ENCODE measurements at regions not wholly inside any gene's neighbourhood (a gene's known extent, or its start where the extent isn't known, plus 50 kb on each side); places are given as distances from the start of the nearest gene placed in this dataset.
"Not testable (repeated sequence)": the region's sequence is repeated elsewhere in the genome, so short reads cannot be mapped to it uniquely, and the experiment has no call there.

- H3K9ac ChIP-seq (ENCODE audit: low read depth, low read length); H3K27ac ChIP-seq (ENCODE audit: low read length); H3K9me3 ChIP-seq (ENCODE audit: insufficient read depth, low read depth, low read length); H3K4me3 ChIP-seq (ENCODE audit: low read length); H3K27me3 ChIP-seq (ENCODE audit: insufficient read depth, low read length); H3K36me3 ChIP-seq (ENCODE audit: insufficient read depth, low read depth, low read length); H3K4me1 ChIP-seq (ENCODE audit: insufficient read depth, low read length): not testable (repeated sequence)
These were observed 101.8 kb downstream of the TBX20 start for GRCh38 chr7:35152059-35152458.

- not testable (repeated sequence) for H3K27ac ChIP-seq (ENCODE audit: low read length); H3K9ac ChIP-seq (ENCODE audit: low read depth, low read length); H3K9me3 ChIP-seq (ENCODE audit: insufficient read depth, low read depth, low read length); H3K4me1 ChIP-seq (ENCODE audit: insufficient read depth, low read length); H3K4me3 ChIP-seq (ENCODE audit: low read length); H3K36me3 ChIP-seq (ENCODE audit: insufficient read depth, low read depth, low read length); H3K27me3 ChIP-seq (ENCODE audit: insufficient read depth, low read length)
These were observed 105.9 kb downstream of the TBX20 start for GRCh38 chr7:35148030-35148429.

- not testable (repeated sequence) for H3K9me3 ChIP-seq (ENCODE audit: insufficient read depth, low read depth, low read length); H3K36me3 ChIP-seq (ENCODE audit: insufficient read depth, low read depth, low read length); H3K27me3 ChIP-seq (ENCODE audit: insufficient read depth, low read length); H3K4me1 ChIP-seq (ENCODE audit: insufficient read depth, low read length); H3K4me3 ChIP-seq (ENCODE audit: low read length); H3K27ac ChIP-seq (ENCODE audit: low read length); H3K9ac ChIP-seq (ENCODE audit: low read depth, low read length)
These were observed 104.8 kb upstream of the DPY19L1 start for GRCh38 chr7:35142125-35142524.

- H3K9ac ChIP-seq (ENCODE audit: low read depth, low read length); H3K9me3 ChIP-seq (ENCODE audit: insufficient read depth, low read depth, low read length); H3K4me1 ChIP-seq (ENCODE audit: insufficient read depth, low read length); H3K36me3 ChIP-seq (ENCODE audit: insufficient read depth, low read depth, low read length); H3K27ac ChIP-seq (ENCODE audit: low read length); H3K27me3 ChIP-seq (ENCODE audit: insufficient read depth, low read length); H3K4me3 ChIP-seq (ENCODE audit: low read length): not testable (repeated sequence)
These were observed 102.0 kb upstream of the DPY19L1 start for GRCh38 chr7:35139281-35139680.

- H3K4me1 ChIP-seq (ENCODE audit: insufficient read depth, low read length); H3K4me3 ChIP-seq (ENCODE audit: low read length); H3K27me3 ChIP-seq (ENCODE audit: insufficient read depth, low read length); H3K36me3 ChIP-seq (ENCODE audit: insufficient read depth, low read depth, low read length); H3K9ac ChIP-seq (ENCODE audit: low read depth, low read length); H3K27ac ChIP-seq (ENCODE audit: low read length); H3K9me3 ChIP-seq (ENCODE audit: insufficient read depth, low read depth, low read length): not testable (repeated sequence)
These were observed 96.2 kb upstream of the DPY19L1 start for GRCh38 chr7:35133465-35133864.

GRCh38 chr7:35133011-35133410, 95.7 kb upstream of the DPY19L1 start:
- not testable (repeated sequence) for H3K9me3 ChIP-seq (ENCODE audit: insufficient read depth, low read depth, low read length)

GRCh38 chr7:35128662-35129061, 91.4 kb upstream of the DPY19L1 start:
- H3K27me3 ChIP-seq (ENCODE audit: insufficient read depth, low read length); H3K4me3 ChIP-seq (ENCODE audit: low read length); H3K36me3 ChIP-seq (ENCODE audit: insufficient read depth, low read depth, low read length); H3K9me3 ChIP-seq (ENCODE audit: insufficient read depth, low read depth, low read length); H3K4me1 ChIP-seq (ENCODE audit: insufficient read depth, low read length); H3K9ac ChIP-seq (ENCODE audit: low read depth, low read length); H3K27ac ChIP-seq (ENCODE audit: low read length): not testable (repeated sequence)

More at GRCh38 chr7:35133011-35133410, 95.7 kb upstream of the DPY19L1 start:
- not testable (repeated sequence) for H3K27ac ChIP-seq (ENCODE audit: low read length); H3K36me3 ChIP-seq (ENCODE audit: insufficient read depth, low read depth, low read length); H3K27me3 ChIP-seq (ENCODE audit: insufficient read depth, low read length); H3K4me3 ChIP-seq (ENCODE audit: low read length); H3K9ac ChIP-seq (ENCODE audit: low read depth, low read length); H3K4me1 ChIP-seq (ENCODE audit: insufficient read depth, low read length)

GRCh38 chr7:35118526-35118925, 81.2 kb upstream of the DPY19L1 start:
- H3K9me3 ChIP-seq (ENCODE audit: insufficient read depth, low read depth, low read length); H3K4me1 ChIP-seq (ENCODE audit: insufficient read depth, low read length); H3K4me3 ChIP-seq (ENCODE audit: low read length); H3K36me3 ChIP-seq (ENCODE audit: insufficient read depth, low read depth, low read length); H3K27ac ChIP-seq (ENCODE audit: low read length); H3K27me3 ChIP-seq (ENCODE audit: insufficient read depth, low read length); H3K9ac ChIP-seq (ENCODE audit: low read depth, low read length): not testable (repeated sequence)

GRCh38 chr7:35106667-35107066, 69.4 kb upstream of the DPY19L1 start:
- not testable (repeated sequence) for H3K36me3 ChIP-seq (ENCODE audit: insufficient read depth, low read depth, low read length); H3K27ac ChIP-seq (ENCODE audit: low read length); H3K9ac ChIP-seq (ENCODE audit: low read depth, low read length); H3K4me3 ChIP-seq (ENCODE audit: low read length); H3K4me1 ChIP-seq (ENCODE audit: insufficient read depth, low read length); H3K27me3 ChIP-seq (ENCODE audit: insufficient read depth, low read length); H3K9me3 ChIP-seq (ENCODE audit: insufficient read depth, low read depth, low read length)

- not testable (repeated sequence) for H3K27ac ChIP-seq (ENCODE audit: low read length); H3K4me1 ChIP-seq (ENCODE audit: insufficient read depth, low read length); H3K9ac ChIP-seq (ENCODE audit: low read depth, low read length); H3K9me3 ChIP-seq (ENCODE audit: insufficient read depth, low read depth, low read length); H3K4me3 ChIP-seq (ENCODE audit: low read length); H3K36me3 ChIP-seq (ENCODE audit: insufficient read depth, low read depth, low read length); H3K27me3 ChIP-seq (ENCODE audit: insufficient read depth, low read length)
These were observed 68.2 kb upstream of the DPY19L1 start for GRCh38 chr7:35105511-35105910.

- H3K9me3 ChIP-seq (ENCODE audit: insufficient read depth, low read depth, low read length); H3K9ac ChIP-seq (ENCODE audit: low read depth, low read length); H3K4me1 ChIP-seq (ENCODE audit: insufficient read depth, low read length); H3K27me3 ChIP-seq (ENCODE audit: insufficient read depth, low read length); H3K27ac ChIP-seq (ENCODE audit: low read length); H3K36me3 ChIP-seq (ENCODE audit: insufficient read depth, low read depth, low read length); H3K4me3 ChIP-seq (ENCODE audit: low read length): not testable (repeated sequence)
These were observed 65.6 kb upstream of the DPY19L1 start for GRCh38 chr7:35102845-35103244.

- H3K9ac ChIP-seq (ENCODE audit: low read depth, low read length); H3K27me3 ChIP-seq (ENCODE audit: insufficient read depth, low read length); H3K36me3 ChIP-seq (ENCODE audit: insufficient read depth, low read depth, low read length); H3K27ac ChIP-seq (ENCODE audit: low read length); H3K4me1 ChIP-seq (ENCODE audit: insufficient read depth, low read length); H3K9me3 ChIP-seq (ENCODE audit: insufficient read depth, low read depth, low read length): not testable (repeated sequence)
- peak overlapping the region; percentile 40; the same call in 1 of the 2 replicates for H3K4me3 ChIP-seq (ENCODE audit: low read length)
These were observed 55.7 kb upstream of the DPY19L1 start for GRCh38 chr7:35092961-35093360.

Data from iPS-20b (cell line).